ENCODE measurements at regions not wholly inside any gene's neighbourhood (a gene's known extent, or its start where the extent isn't known, plus 50 kb on each side); places are given as distances from the start of the nearest gene placed in this dataset.

- intact Hi-C loops (cut with micrococcal nuclease) = no loop called here
These were observed 442.9 kb upstream of the RAG2 start for GRCh38 chr11:37040921-37041320.

GRCh38 chr11:37038911-37039310 is 440.9 kb upstream of the RAG2 start:
- Mint-ChIP-seq H3K36me3 (ENCODE audit: low read depth) (no peaks in the 10 kb centered on the region), H3K27ac (no peak overlapping the region)
- intact Hi-C loops (cut with micrococcal nuclease) = no loop called here

More at GRCh38 chr11:37040921-37041320, 442.9 kb upstream of the RAG2 start:
- Mint-ChIP-seq H3K27me3 (no peaks in the 10 kb centered on the region), H3K4me3 (no peak overlapping the region), H3K9me3 (peaks cover 9% of the 10 kb centered on the region), H3K36me3 (ENCODE audit: low read depth) (no peaks in the 10 kb centered on the region), H3K27ac (no peak overlapping the region), H3K4me1 (ENCODE audit: low read depth) (no peaks in the 10 kb centered on the region)

GRCh38 chr11:37026741-37027140 is 428.7 kb upstream of the RAG2 start:
- Mint-ChIP-seq H3K27ac (no peak overlapping the region), H3K4me3 (no peak overlapping the region), H3K27me3 (no peaks in the 10 kb centered on the region), H3K36me3 (ENCODE audit: low read depth) (no peaks in the 10 kb centered on the region), H3K4me1 (ENCODE audit: low read depth) (no peaks in the 10 kb centered on the region), H3K9me3 (peaks cover 5% of the 10 kb centered on the region)
- intact Hi-C loops (cut with micrococcal nuclease) = no loop called here

More at GRCh38 chr11:37038911-37039310, 440.9 kb upstream of the RAG2 start:
- Mint-ChIP-seq H3K9me3 (peaks cover 16% of the 10 kb centered on the region), H3K27me3 (no peaks in the 10 kb centered on the region), H3K4me1 (ENCODE audit: low read depth) (no peaks in the 10 kb centered on the region), H3K4me3 (no peak overlapping the region)

DNA sequence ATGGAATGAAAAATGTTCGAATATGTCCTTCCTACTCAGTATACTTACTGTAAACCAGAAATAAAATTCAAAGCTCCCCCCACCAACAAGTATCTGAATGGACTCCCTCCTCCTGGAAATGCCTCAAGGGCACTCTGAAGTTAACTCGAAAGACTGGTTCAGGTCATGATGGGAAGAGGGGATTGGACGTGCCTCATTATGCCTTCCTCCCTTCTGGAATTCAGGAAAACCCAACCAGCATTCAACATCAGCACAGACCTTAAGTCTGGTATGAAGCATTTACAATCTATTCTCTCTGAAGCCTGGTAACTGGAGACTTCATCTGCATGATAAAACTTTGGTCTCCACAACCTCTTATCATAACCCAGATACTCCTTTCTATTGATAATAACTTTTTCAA is 428.3 kb upstream of the RAG2 start:
- Mint-ChIP-seq H3K36me3 (ENCODE audit: low read depth) (no peaks in the 10 kb centered on the region), H3K27me3 (no peaks in the 10 kb centered on the region), H3K4me3 (no peak overlapping the region), H3K9me3 (peaks cover 1% of the 10 kb centered on the region), H3K27ac (no peak overlapping the region), H3K4me1 (ENCODE audit: low read depth) (no peaks in the 10 kb centered on the region)
- intact Hi-C loops (cut with micrococcal nuclease) = no loop called here

DNA sequence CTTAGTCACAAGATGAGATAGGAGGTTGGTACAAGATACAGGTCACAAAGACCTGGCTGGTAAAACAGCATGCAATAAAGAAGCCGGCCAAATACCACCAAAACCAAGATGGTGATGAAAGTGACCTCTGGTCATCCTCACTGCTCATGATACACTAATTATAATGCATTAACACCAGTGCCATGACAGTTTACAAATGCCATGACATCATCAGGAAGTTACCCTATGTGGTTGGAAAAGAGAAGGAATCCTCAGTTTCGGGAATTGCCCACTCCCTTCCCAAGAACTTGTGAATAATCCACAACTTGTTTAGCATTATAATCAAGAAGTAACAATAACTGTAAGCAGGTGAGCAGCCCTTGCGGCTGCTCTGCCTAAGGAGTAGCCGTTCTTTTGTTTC is 408.5 kb upstream of the RAG2 start:
- Mint-ChIP-seq H3K4me1 (ENCODE audit: low read depth) (no peaks in the 10 kb centered on the region), H3K27ac (no peak overlapping the region), H3K27me3 (no peaks in the 10 kb centered on the region), H3K4me3 (no peak overlapping the region), H3K9me3 (no peaks in the 10 kb centered on the region), H3K36me3 (ENCODE audit: low read depth) (no peaks in the 10 kb centered on the region)
- intact Hi-C loops (cut with micrococcal nuclease) = no loop called here

DNA sequence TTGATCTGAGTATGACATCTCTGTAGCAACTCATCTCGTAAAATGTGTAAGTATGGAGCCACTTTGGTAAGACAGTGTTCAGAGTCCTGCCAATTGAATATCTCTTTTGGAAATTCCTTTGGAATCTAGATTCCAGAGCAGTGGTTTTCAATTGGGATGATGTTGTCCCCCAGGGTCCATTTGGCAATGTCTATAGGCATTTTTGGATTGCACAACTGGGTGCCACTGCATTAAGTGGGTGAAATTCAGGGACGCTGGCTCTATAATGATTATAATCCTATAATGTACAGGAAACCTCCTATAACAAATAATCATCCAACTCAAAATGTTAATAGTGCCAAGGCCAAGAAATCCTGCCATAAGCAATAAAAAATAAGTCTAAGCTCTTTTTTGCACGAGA is 404.8 kb upstream of the RAG2 start:
- Mint-ChIP-seq H3K27ac (no peak overlapping the region), H3K36me3 (ENCODE audit: low read depth) (no peaks in the 10 kb centered on the region), H3K9me3 (no peaks in the 10 kb centered on the region), H3K27me3 (no peaks in the 10 kb centered on the region), H3K4me1 (ENCODE audit: low read depth) (no peaks in the 10 kb centered on the region), H3K4me3 (no peak overlapping the region)
- intact Hi-C loops (cut with micrococcal nuclease) = no loop called here

- H3K36me3 Mint-ChIP-seq (ENCODE audit: low read depth) = no peaks in the 10 kb centered on the region
- H3K9me3 Mint-ChIP-seq = no peaks in the 10 kb centered on the region
- H3K4me3 Mint-ChIP-seq = no peak overlapping the region
- intact Hi-C loops (cut with micrococcal nuclease) = no loop called here
- H3K4me1 Mint-ChIP-seq (ENCODE audit: low read depth) = no peaks in the 10 kb centered on the region
- no peaks in the 10 kb centered on the region for H3K27me3 Mint-ChIP-seq
- no peak overlapping the region for H3K27ac Mint-ChIP-seq
These were observed 399.6 kb upstream of the RAG2 start for GRCh38 chr11:36997656-36998055.

DNA sequence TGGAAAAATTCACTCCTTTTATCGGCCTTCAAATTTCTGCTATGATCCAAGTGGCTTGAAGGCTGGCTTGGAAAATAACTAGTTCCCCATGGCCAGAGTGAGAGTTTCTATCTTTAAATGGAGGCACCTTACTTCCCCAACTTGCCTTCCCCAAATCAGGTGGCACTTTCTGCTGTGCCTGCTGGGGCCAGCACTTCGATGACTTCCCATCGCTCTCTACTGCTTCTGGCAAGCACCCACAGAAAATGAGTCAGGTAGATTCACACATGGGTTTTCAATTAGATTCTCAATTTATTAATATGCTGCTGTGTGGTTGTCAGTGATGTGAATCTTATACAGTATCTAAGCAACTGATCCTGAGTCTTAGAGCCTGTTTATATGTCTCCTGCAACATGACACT is 398.8 kb upstream of the RAG2 start:
- intact Hi-C loops (cut with micrococcal nuclease) = no loop called here
- no peaks in the 10 kb centered on the region for H3K36me3 Mint-ChIP-seq (ENCODE audit: low read depth)
- no peak overlapping the region for H3K27ac Mint-ChIP-seq
- H3K4me1 Mint-ChIP-seq (ENCODE audit: low read depth) = no peaks in the 10 kb centered on the region
- H3K4me3 Mint-ChIP-seq = no peak overlapping the region
- no peaks in the 10 kb centered on the region for H3K27me3 Mint-ChIP-seq
- no peaks in the 10 kb centered on the region for H3K9me3 Mint-ChIP-seq

- no peak overlapping the region for H3K27ac Mint-ChIP-seq
- no peaks in the 10 kb centered on the region for H3K4me1 Mint-ChIP-seq (ENCODE audit: low read depth)
- H3K36me3 Mint-ChIP-seq (ENCODE audit: low read depth) = no peaks in the 10 kb centered on the region
- intact Hi-C loops (cut with micrococcal nuclease) = no loop called here
- H3K4me3 Mint-ChIP-seq = no peak overlapping the region
- no peaks in the 10 kb centered on the region for H3K27me3 Mint-ChIP-seq
- no peaks in the 10 kb centered on the region for H3K9me3 Mint-ChIP-seq
These were observed 396.2 kb upstream of the RAG2 start for GRCh38 chr11:36994208-36994607.

DNA sequence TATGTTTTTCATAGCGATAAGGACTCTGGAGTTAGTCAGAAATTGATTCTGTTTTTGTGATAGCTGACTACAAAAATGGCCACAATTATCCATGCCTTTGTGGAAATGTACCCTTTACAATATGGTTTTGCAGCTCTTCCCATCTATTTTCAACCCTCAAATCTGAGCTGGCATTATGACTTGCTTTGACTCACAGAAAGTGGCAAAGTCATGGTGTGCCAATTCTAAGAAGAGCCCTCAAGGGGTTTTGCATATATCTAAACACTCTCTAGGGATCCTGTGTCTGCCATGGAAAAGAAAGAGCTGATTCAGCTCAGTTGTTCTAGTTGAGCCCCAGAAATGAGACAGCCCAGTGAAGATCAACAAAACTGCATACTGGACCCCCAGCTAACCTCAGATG is 390.5 kb upstream of the RAG2 start:
- peaks cover 14% of the 10 kb centered on the region for H3K9me3 Mint-ChIP-seq
- H3K36me3 Mint-ChIP-seq (ENCODE audit: low read depth) = no peaks in the 10 kb centered on the region
- no peaks in the 10 kb centered on the region for H3K27me3 Mint-ChIP-seq
- H3K4me3 Mint-ChIP-seq = no peak overlapping the region
- intact Hi-C loops (cut with micrococcal nuclease) = no loop called here
- no peaks in the 10 kb centered on the region for H3K4me1 Mint-ChIP-seq (ENCODE audit: low read depth)
- H3K27ac Mint-ChIP-seq = no peak overlapping the region

DNA sequence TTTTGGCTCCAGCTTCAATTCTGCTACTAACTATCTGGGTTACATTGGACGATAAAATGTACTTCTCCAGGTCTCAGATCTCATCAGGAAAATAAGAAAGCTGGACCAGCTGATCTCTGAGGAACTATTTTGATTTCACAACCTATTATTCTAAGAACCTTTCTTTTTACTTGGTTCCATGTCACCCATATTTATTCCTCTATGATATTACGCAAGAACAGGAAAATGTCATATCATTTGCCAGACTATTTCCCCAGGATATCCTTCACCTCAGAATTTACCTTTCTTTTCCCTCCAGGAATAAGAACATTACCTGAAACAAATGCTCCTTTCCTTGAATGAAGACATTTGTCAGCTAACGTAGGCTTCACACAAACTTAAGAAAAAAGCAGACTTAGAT is 387.5 kb upstream of the RAG2 start:
- no peak overlapping the region for H3K4me3 Mint-ChIP-seq
- peaks cover 33% of the 10 kb centered on the region for H3K9me3 Mint-ChIP-seq
- no peaks in the 10 kb centered on the region for H3K36me3 Mint-ChIP-seq (ENCODE audit: low read depth)
- H3K4me1 Mint-ChIP-seq (ENCODE audit: low read depth) = no peaks in the 10 kb centered on the region
- intact Hi-C loops (cut with micrococcal nuclease) = no loop called here
- H3K27ac Mint-ChIP-seq = no peak overlapping the region
- no peaks in the 10 kb centered on the region for H3K27me3 Mint-ChIP-seq

DNA sequence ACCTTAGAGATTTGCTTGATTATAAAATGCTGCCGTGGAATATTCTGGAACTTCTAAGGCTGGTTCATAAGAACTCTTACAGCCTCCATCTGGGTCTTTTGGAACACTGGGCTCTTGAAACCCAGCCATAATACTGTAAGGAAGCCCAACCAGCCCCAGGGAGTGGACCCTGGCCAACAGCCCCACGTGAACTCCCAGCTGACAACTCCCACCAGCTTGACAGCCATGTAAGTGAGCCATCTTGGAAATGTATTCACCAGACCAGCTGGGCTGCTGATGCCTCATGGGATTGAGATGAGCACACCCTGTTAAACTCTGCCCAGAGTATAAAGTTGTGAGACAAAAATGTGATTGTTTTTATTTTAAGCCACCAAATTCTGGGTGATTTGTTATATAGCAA is 378.7 kb upstream of the RAG2 start:
- intact Hi-C loops (cut with micrococcal nuclease) = no loop called here

GRCh38 chr11:36974771-36975170 is 376.7 kb upstream of the RAG2 start:
- intact Hi-C loops (cut with micrococcal nuclease) = no loop called here
- Mint-ChIP-seq H3K27ac (no peak overlapping the region), H3K4me3 (no peak overlapping the region), H3K36me3 (ENCODE audit: low read depth) (no peaks in the 10 kb centered on the region), H3K4me1 (ENCODE audit: low read depth) (no peaks in the 10 kb centered on the region), H3K27me3 (no peaks in the 10 kb centered on the region), H3K9me3 (peaks cover 21% of the 10 kb centered on the region)

More for the DNA sequence above, 378.7 kb upstream of the RAG2 start:
- Mint-ChIP-seq H3K4me1 (ENCODE audit: low read depth) (no peaks in the 10 kb centered on the region), H3K27me3 (no peaks in the 10 kb centered on the region), H3K4me3 (no peak overlapping the region), H3K36me3 (ENCODE audit: low read depth) (no peaks in the 10 kb centered on the region), H3K27ac (no peak overlapping the region), H3K9me3 (peaks cover 40% of the 10 kb centered on the region)

- H3K4me3 Mint-ChIP-seq = no peak overlapping the region
- H3K9me3 Mint-ChIP-seq = peaks cover 2% of the 10 kb centered on the region
- H3K27ac Mint-ChIP-seq = no peak overlapping the region
- H3K27me3 Mint-ChIP-seq = no peaks in the 10 kb centered on the region
- no peaks in the 10 kb centered on the region for H3K36me3 Mint-ChIP-seq (ENCODE audit: low read depth)
- H3K4me1 Mint-ChIP-seq (ENCODE audit: low read depth) = no peaks in the 10 kb centered on the region
- intact Hi-C loops (cut with micrococcal nuclease) = no loop called here
These were observed 355.9 kb upstream of the RAG2 start for GRCh38 chr11:36953976-36954375.

GRCh38 chr11:36948460-36949127 is 350.6 kb upstream of the RAG2 start:
- Mint-ChIP-seq H3K27ac (no peak overlapping the region), H3K36me3 (ENCODE audit: low read depth) (no peaks in the 10 kb centered on the region), H3K4me1 (ENCODE audit: low read depth) (no peaks in the 10 kb centered on the region), H3K27me3 (no peaks in the 10 kb centered on the region), H3K9me3 (no peaks in the 10 kb centered on the region), H3K4me3 (no peak overlapping the region)
- intact Hi-C loops (cut with micrococcal nuclease) = no loop called here

Data from dendritic cell treated with granulocyte-macrophage colony-stimulating factor and Interleukin-4, amounts not matched to agents 40 ng/mL and 50 ng/mL, for 4 days (primary cell).